Trophoblast cell (in vitro differentiated cells and primary cell): ENCODE measurements at regions not wholly inside any gene's neighbourhood (a gene's known extent, or its start where the extent isn't known, plus 50 kb on each side); places are given as distances from the start of the nearest gene placed in this dataset.

ENCODE experiments used
- DNase-seq, 2 donors: peaks; one replicate each; pipeline ENCODE4 v3.0.0-alpha.2; 2016
- H2AFZ ChIP-seq: 2 replicates; pipeline ENCODE4 v1.6.1; 2013; ENCODE audit warnings: low read length, moderate library complexity, mild to moderate bottlenecking; ENCODE audit not compliant: insufficient read depth, poor library complexity
- H2AK5ac ChIP-seq: 2 replicates; pipeline ENCODE4 v1.6.1; 2013; ENCODE audit warnings: mild to moderate bottlenecking, low read length
- H2BK120ac ChIP-seq: 2 replicates; pipeline ENCODE4 v1.6.1; 2013; ENCODE audit warnings: low read length, mild to moderate bottlenecking, moderate library complexity; ENCODE audit not compliant: insufficient read depth, poor library complexity
- H2BK12ac ChIP-seq: 2 replicates; pipeline ENCODE4 v1.6.1; 2013; ENCODE audit warnings: mild to moderate bottlenecking, low read length, moderate library complexity
- H2BK5ac ChIP-seq: 2 replicates; pipeline ENCODE4 v1.6.1; 2013; ENCODE audit warnings: low read length, low read depth, moderate library complexity, mild to moderate bottlenecking; ENCODE audit not compliant: poor library complexity
- H3K14ac ChIP-seq: 2 replicates; pipeline ENCODE4 v1.6.1; 2013; ENCODE audit warnings: mild to moderate bottlenecking, low read length
- H3K18ac ChIP-seq: 2 replicates; pipeline ENCODE4 v1.6.1; 2013; ENCODE audit warnings: mild to moderate bottlenecking, low read length
- H3K23ac ChIP-seq: 2 replicates; pipeline ENCODE4 v1.6.1; 2013; ENCODE audit warnings: low read length
- H3K27ac ChIP-seq: 2 replicates; pipeline ENCODE4 v1.5.1; 2013; ENCODE audit warnings: low read depth, mild to moderate bottlenecking, inconsistent platforms, low read length, moderate library complexity
- H3K27me3 ChIP-seq: 2 replicates; pipeline ENCODE4 v1.6.1; 2013; ENCODE audit warnings: inconsistent platforms, mild to moderate bottlenecking, low read length, moderate library complexity; ENCODE audit not compliant: insufficient read depth
- H3K36me3 ChIP-seq, 2 experiments: 1 replicate in 1 of 2; 2 replicates in 1 of 2; pipeline ENCODE4 v1.6.1; 2013; ENCODE audit warnings: low read length in 2 of 2, mild to moderate bottlenecking in 2 of 2, moderate library complexity in 1 of 2; ENCODE audit not compliant: insufficient read depth in 2 of 2, control insufficient read depth in 1 of 2
- H3K4ac ChIP-seq: 2 replicates; pipeline ENCODE4 v1.6.1; 2013; ENCODE audit warnings: low read depth, mild to moderate bottlenecking, low read length, moderate library complexity
- H3K4me1 ChIP-seq, 2 experiments: 1 replicate in 1 of 2; 2 replicates in 1 of 2; pipeline ENCODE4 v1.6.1; 2013; ENCODE audit warnings: low read length in 2 of 2, mild to moderate bottlenecking in 2 of 2, moderate library complexity in 1 of 2; ENCODE audit not compliant: insufficient read depth in 2 of 2, control insufficient read depth in 1 of 2
- H3K4me2 ChIP-seq: 2 replicates; pipeline ENCODE4 v1.6.1; 2013; ENCODE audit warnings: inconsistent platforms, mild to moderate bottlenecking, low read length, moderate library complexity
- H3K4me3 ChIP-seq: 2 replicates; pipeline ENCODE4 v1.5.1; 2013; ENCODE audit warnings: mild to moderate bottlenecking, low read depth, low read length, inconsistent platforms
- H3K79me1 ChIP-seq: one replicate; pipeline ENCODE4 v1.6.1; 2013; ENCODE audit warnings: low read length
- H3K79me2 ChIP-seq: 2 replicates; pipeline ENCODE4 v1.6.1; 2013; ENCODE audit warnings: low read length, mild to moderate bottlenecking; ENCODE audit not compliant: control insufficient read depth, insufficient read depth, poor library complexity
- H3K9ac ChIP-seq: 2 replicates; pipeline ENCODE4 v1.6.1; 2013; ENCODE audit warnings: mild to moderate bottlenecking, low read length
- H3K9me3 ChIP-seq: 2 replicates; pipeline ENCODE4 v1.6.1; 2013; ENCODE audit warnings: low read depth, mild to moderate bottlenecking, control low read depth, inconsistent platforms, low read length; ENCODE audit not compliant: insufficient read depth
- H4K12ac ChIP-seq: 2 replicates; pipeline ENCODE4 v1.6.1; 2013; ENCODE audit warnings: low read depth, mild to moderate bottlenecking, low read length, moderate library complexity
- H4K8ac ChIP-seq: 2 replicates; pipeline ENCODE4 v1.6.1; 2013; ENCODE audit warnings: low read depth, mild to moderate bottlenecking, low read length, moderate library complexity
- H4K91ac ChIP-seq: one replicate; pipeline ENCODE4 v1.6.1; 2013; ENCODE audit warnings: low read depth, mild to moderate bottlenecking, low read length, moderate library complexity
- WGBS: extraction: QIAGEN DNeasy Blood & Tissue Kit; methylation state at CpG from one replicate; pipeline ENCODE4 v1.1.7; 2013; ENCODE audit warnings: missing lambda C conversion rate; ENCODE audit not compliant: insufficient read length, insufficient coverage; ENCODE audit errors: extremely low coverage; 5-methylcytosine and 5-hydroxymethylcytosine counted together

GRCh38 chr13:53642306-53642705 lies 613.7 kb downstream of the OLFM4 start:
- H2AK5ac ChIP-seq: no peak overlapping the region
- H3K4ac ChIP-seq: no peak overlapping the region
- H3K9ac ChIP-seq: no peak overlapping the region
- H4K8ac ChIP-seq: no peak overlapping the region
- H3K23ac ChIP-seq: no peak overlapping the region
- H3K4me3 ChIP-seq: no peak overlapping the region
- H3K36me3 ChIP-seq: no peaks in the 10 kb centered on the region
- no peak overlapping the region for H3K4me2 ChIP-seq
- no peaks in the 10 kb centered on the region for H3K9me3 ChIP-seq
- H4K12ac ChIP-seq: no peak overlapping the region
- H3K27ac ChIP-seq: no peak overlapping the region
- no peak overlapping the region for H2BK120ac ChIP-seq
- H3K14ac ChIP-seq: no peak overlapping the region
- H2BK12ac ChIP-seq: no peak overlapping the region
- no peaks in the 10 kb centered on the region for H3K27me3 ChIP-seq
- no peak overlapping the region for H3K18ac ChIP-seq
- no peak for DNase-seq
- no peak overlapping the region for H4K91ac ChIP-seq
- no peak overlapping the region for H2BK5ac ChIP-seq
- H3K4me1 ChIP-seq: no peaks in the 10 kb centered on the region
- no peak overlapping the region for H2AFZ ChIP-seq
- no peaks in the 10 kb centered on the region for H3K79me2 ChIP-seq
- no CpG with 5 or more reads among the region's 3 CpGs for WGBS
- no peaks in the 10 kb centered on the region for H3K79me1 ChIP-seq

GRCh38 chr13:53648673-53649072 lies 620.1 kb downstream of the OLFM4 start:
- Histone ChIP-seq H3K27me3 (no peaks in the 10 kb centered on the region), H3K18ac (no peak overlapping the region), H3K4ac (no peak overlapping the region), H3K9ac (no peak overlapping the region), H4K91ac (no peak overlapping the region), H3K4me3 (no peak overlapping the region), H4K8ac (no peak overlapping the region), H3K9me3 (no peaks in the 10 kb centered on the region), H3K4me1 (no peaks in the 10 kb centered on the region), H2AK5ac (no peak overlapping the region), H3K79me1 (no peaks in the 10 kb centered on the region), H3K27ac (no peak overlapping the region), H3K14ac (no peak overlapping the region), H3K79me2 (no peaks in the 10 kb centered on the region), H2AFZ (no peak overlapping the region), H2BK5ac (no peak overlapping the region), H2BK12ac (no peak overlapping the region), H3K4me2 (no peak overlapping the region), H3K36me3 (no peaks in the 10 kb centered on the region), H3K23ac (no peak overlapping the region), H4K12ac (no peak overlapping the region), H2BK120ac (no peak overlapping the region)
- WGBS: no CpG with 5 or more reads among the region's 3 CpGs
- DNase-seq: no peak

DNA sequence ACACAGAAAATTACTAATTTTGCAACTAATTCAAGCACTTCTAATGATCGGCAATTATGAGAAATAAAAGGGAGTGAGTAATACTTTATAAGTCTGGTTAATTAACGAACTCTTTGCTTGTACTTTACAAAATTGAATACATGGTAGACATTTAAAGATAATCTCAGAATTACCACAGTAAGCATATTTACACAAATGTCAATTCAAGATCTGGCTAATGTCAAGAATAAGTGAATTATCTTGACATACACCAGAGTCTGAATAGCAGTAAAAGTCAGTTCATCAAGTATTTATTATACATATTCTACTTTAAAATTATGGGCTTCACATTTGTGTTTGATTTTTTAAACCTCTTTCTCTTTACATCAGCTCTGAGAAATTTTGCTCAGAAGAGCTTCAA lies 643.4 kb downstream of the OLFM4 start:
- H3K14ac ChIP-seq: no peak overlapping the region
- no peaks in the 10 kb centered on the region for H3K4me1 ChIP-seq
- H2BK5ac ChIP-seq: no peak overlapping the region
- no peaks in the 10 kb centered on the region for H3K79me2 ChIP-seq
- H4K8ac ChIP-seq: no peak overlapping the region
- no peaks in the 10 kb centered on the region for H3K27me3 ChIP-seq
- no peak overlapping the region for H3K4me2 ChIP-seq
- no peak overlapping the region for H3K23ac ChIP-seq
- no peak overlapping the region for H2AK5ac ChIP-seq
- DNase-seq: no peak
- no CpG with 5 or more reads among the region's 2 CpGs for WGBS
- H2BK12ac ChIP-seq: no peak overlapping the region
- H3K9ac ChIP-seq: no peak overlapping the region
- H3K27ac ChIP-seq: no peak overlapping the region
- no peak overlapping the region for H2AFZ ChIP-seq
- H4K12ac ChIP-seq: no peak overlapping the region
- no peak overlapping the region for H3K4ac ChIP-seq
- no peaks in the 10 kb centered on the region for H3K9me3 ChIP-seq
- H4K91ac ChIP-seq: no peak overlapping the region
- no peak overlapping the region for H3K4me3 ChIP-seq
- H3K36me3 ChIP-seq: no peaks in the 10 kb centered on the region
- no peak overlapping the region for H3K18ac ChIP-seq
- no peaks in the 10 kb centered on the region for H3K79me1 ChIP-seq
- H2BK120ac ChIP-seq: no peak overlapping the region

- Histone ChIP-seq H4K8ac (no peak overlapping the region), H3K27ac (no peak overlapping the region), H2AFZ (no peak overlapping the region), H3K9me3 (no peaks in the 10 kb centered on the region), H3K36me3 (no peaks in the 10 kb centered on the region), H3K4me1 (no peaks in the 10 kb centered on the region), H3K4ac (no peak overlapping the region), H3K18ac (no peak overlapping the region), H3K4me2 (no peak overlapping the region), H3K4me3 (no peak overlapping the region), H3K27me3 (no peaks in the 10 kb centered on the region), H4K12ac (no peak overlapping the region), H3K14ac (no peak overlapping the region), H3K79me1 (no peaks in the 10 kb centered on the region), H4K91ac (no peak overlapping the region), H2BK12ac (no peak overlapping the region), H2BK5ac (no peak overlapping the region), H3K9ac (no peak overlapping the region), H2BK120ac (no peak overlapping the region), H3K23ac (no peak overlapping the region), H3K79me2 (no peaks in the 10 kb centered on the region), H2AK5ac (no peak overlapping the region)
- no peak for DNase-seq
- no CpG with 5 or more reads among the region's 1 CpG for WGBS
These were observed 654.5 kb downstream of the OLFM4 start for GRCh38 chr13:53683146-53683545.
